ENCODE measurements at regions not wholly inside any gene's neighbourhood (a gene's known extent, or its start where the extent isn't known, plus 50 kb on each side); places are given as distances from the start of the nearest gene placed in this dataset.

GRCh38 chr6:151677404-151677803, 130.1 kb upstream of the ESR1 start:
- no peak overlapping the region for H3K4me3 ChIP-seq
- H3K4me2 ChIP-seq (ENCODE audit: unreplicated experiment), result no peak overlapping the region
- no peaks in the 10 kb centered on the region for H3K27me3 ChIP-seq (replicated peaks; ENCODE audit: insufficient read depth)
- no peaks in the 10 kb centered on the region for H3K9me2 ChIP-seq (ENCODE audit: insufficient read depth)
- H3K36me3 ChIP-seq (ENCODE audit: low read depth), result no peaks in the 10 kb centered on the region
- H3K9ac ChIP-seq, result no peak overlapping the region
- no peaks in the 10 kb centered on the region for H3F3A ChIP-seq (ENCODE audit: insufficient read depth)
- no peaks in the 10 kb centered on the region for H4K20me1 ChIP-seq (ENCODE audit: insufficient read depth)
- H3K79me2 ChIP-seq (ENCODE audit: insufficient read depth), result no peaks in the 10 kb centered on the region
- no peaks in the 10 kb centered on the region for H3K9me3 ChIP-seq (ENCODE audit: low read depth)
- in situ Hi-C loops (cut with MboI), result no loop called here
- peaks cover 8% of the 10 kb centered on the region for H3K4me1 ChIP-seq (ENCODE audit: insufficient read depth)
- no peak for DNase-seq
- 70 to 71% methylated on average over 6 of the region's 6 CpGs for WGBS, 2 experiments (ENCODE audit: low coverage in 1 of 2, low lambda C conversion rate in 2 of 2, missing lambda C conversion rate in 2 of 2)
- TF ChIP-seq EZH2phosphoT487 (IDR thresholded peaks at IDR 0.05; ENCODE audit: insufficient read depth, low read depth), result no peak
- no peak for TF ChIP-seq EZH2 (IDR thresholded peaks at IDR 0.05; ENCODE audit: insufficient read depth, poor library complexity, severe bottlenecking)
- no peak overlapping the region for H2AFZ ChIP-seq
- H3K27ac ChIP-seq, result no peak overlapping the region

- no peak for TF ChIP-seq EZH2 (IDR thresholded peaks at IDR 0.05; ENCODE audit: insufficient read depth, poor library complexity, severe bottlenecking)
- TF ChIP-seq EZH2phosphoT487 (IDR thresholded peaks at IDR 0.05; ENCODE audit: insufficient read depth, low read depth), result no peak
- no peaks in the 10 kb centered on the region for H4K20me1 ChIP-seq (ENCODE audit: insufficient read depth)
- WGBS, 2 experiments (ENCODE audit: low coverage in 1 of 2, low lambda C conversion rate in 2 of 2, missing lambda C conversion rate in 2 of 2), result 56 to 66% methylated on average over 9 of the region's 9 CpGs
- H3K9me2 ChIP-seq (ENCODE audit: insufficient read depth), result no peaks in the 10 kb centered on the region
- DNase-seq, result peak; percentile 88
- H3K4me3 ChIP-seq, result no peak overlapping the region
- in situ Hi-C loops (cut with MboI), result no loop called here
- H3K9ac ChIP-seq, result no peak overlapping the region
- no peaks in the 10 kb centered on the region for H3K27me3 ChIP-seq (replicated peaks; ENCODE audit: insufficient read depth)
- H3K36me3 ChIP-seq (ENCODE audit: low read depth), result no peaks in the 10 kb centered on the region
- H2AFZ ChIP-seq, result no peak overlapping the region
- H3F3A ChIP-seq (ENCODE audit: insufficient read depth), result no peaks in the 10 kb centered on the region
- H3K79me2 ChIP-seq (ENCODE audit: insufficient read depth), result no peaks in the 10 kb centered on the region
- peaks cover 8% of the 10 kb centered on the region for H3K4me1 ChIP-seq (ENCODE audit: insufficient read depth)
- H3K4me2 ChIP-seq (ENCODE audit: unreplicated experiment), result no peak overlapping the region
- no peaks in the 10 kb centered on the region for H3K9me3 ChIP-seq (ENCODE audit: low read depth)
- 0 out of 2 replicates have a peak overlapping the region, but pooled peaks have one; percentile 10 for H3K27ac ChIP-seq
Observed at GRCh38 chr6:151679081-151679480, 128.4 kb upstream of the ESR1 start.

GRCh38 chr6:151679941-151680340, 127.5 kb upstream of the ESR1 start:
- no peak for DNase-seq
- in situ Hi-C loops (cut with MboI), result no loop called here
- H3K4me1 ChIP-seq (ENCODE audit: insufficient read depth), result peaks cover 8% of the 10 kb centered on the region
- TF ChIP-seq EZH2phosphoT487 (IDR thresholded peaks at IDR 0.05; ENCODE audit: insufficient read depth, low read depth), result no peak
- no peak for TF ChIP-seq EZH2 (IDR thresholded peaks at IDR 0.05; ENCODE audit: insufficient read depth, poor library complexity, severe bottlenecking)
- H3K9ac ChIP-seq, result no peak overlapping the region
- H2AFZ ChIP-seq, result no peak overlapping the region
- WGBS, 2 experiments (ENCODE audit: low coverage in 1 of 2, low lambda C conversion rate in 2 of 2, missing lambda C conversion rate in 2 of 2), result 94 to 99% methylated on average over 4 to 5 of the region's 5 CpGs
- H3K4me2 ChIP-seq (ENCODE audit: unreplicated experiment), result no peak overlapping the region
- H3K79me2 ChIP-seq (ENCODE audit: insufficient read depth), result no peaks in the 10 kb centered on the region
- no peaks in the 10 kb centered on the region for H4K20me1 ChIP-seq (ENCODE audit: insufficient read depth)
- H3K4me3 ChIP-seq, result no peak overlapping the region
- no peak overlapping the region for H3K27ac ChIP-seq
- no peaks in the 10 kb centered on the region for H3F3A ChIP-seq (ENCODE audit: insufficient read depth)
- no peaks in the 10 kb centered on the region for H3K9me3 ChIP-seq (ENCODE audit: low read depth)
- H3K9me2 ChIP-seq (ENCODE audit: insufficient read depth), result no peaks in the 10 kb centered on the region
- no peaks in the 10 kb centered on the region for H3K27me3 ChIP-seq (replicated peaks; ENCODE audit: insufficient read depth)
- no peaks in the 10 kb centered on the region for H3K36me3 ChIP-seq (ENCODE audit: low read depth)

GRCh38 chr6:151680846-151681432, 126.5 kb upstream of the ESR1 start:
- no peak overlapping the region for H3K4me3 ChIP-seq
- TF ChIP-seq EZH2phosphoT487 (IDR thresholded peaks at IDR 0.05; ENCODE audit: insufficient read depth, low read depth), result no peak
- no peak for TF ChIP-seq EZH2 (IDR thresholded peaks at IDR 0.05; ENCODE audit: insufficient read depth, poor library complexity, severe bottlenecking)
- peak overlapping the region; percentile 6; the same call in 1 of the 2 replicates for H3K9ac ChIP-seq
- no peak for DNase-seq
- 78 to 79% methylated on average over 16 of the region's 16 CpGs for WGBS, 2 experiments (ENCODE audit: low coverage in 1 of 2, low lambda C conversion rate in 2 of 2, missing lambda C conversion rate in 2 of 2)
- H3K9me2 ChIP-seq (ENCODE audit: insufficient read depth), result no peaks in the 10 kb centered on the region
- H3K4me2 ChIP-seq (ENCODE audit: unreplicated experiment), result peak overlapping the region; percentile 60
- no peaks in the 10 kb centered on the region for H3K9me3 ChIP-seq (ENCODE audit: low read depth)
- no peaks in the 10 kb centered on the region for H4K20me1 ChIP-seq (ENCODE audit: insufficient read depth)
- H2AFZ ChIP-seq, result peak overlapping the region; percentile 76
- in situ Hi-C loops (cut with MboI), result no loop called here
- H3K4me1 ChIP-seq (ENCODE audit: insufficient read depth), result peaks cover 8% of the 10 kb centered on the region
- no peaks in the 10 kb centered on the region for H3K79me2 ChIP-seq (ENCODE audit: insufficient read depth)
- H3K27me3 ChIP-seq (replicated peaks; ENCODE audit: insufficient read depth), result no peaks in the 10 kb centered on the region
- no peaks in the 10 kb centered on the region for H3F3A ChIP-seq (ENCODE audit: insufficient read depth)
- H3K27ac ChIP-seq, result no peak overlapping the region
- H3K36me3 ChIP-seq (ENCODE audit: low read depth), result no peaks in the 10 kb centered on the region

Data from GM23248 (cell line).